Endothelial cell (in vitro differentiated cells): ENCODE measurements at regions not wholly inside any gene's neighbourhood (a gene's known extent, or its start where the extent isn't known, plus 50 kb on each side); places are given as distances from the start of the nearest gene placed in this dataset.

ENCODE experiments used
- DNase-seq: peaks from one replicate; pipeline ENCODE4 v3.0.0; 2021; ENCODE audit warnings: low spot score
- H3K27ac Mint-ChIP-seq: one replicate; pipeline ENCODE4 v1.8.0; 2021; ENCODE audit warnings: mixed read lengths, inconsistent platforms; ENCODE audit not compliant: unreplicated experiment
- H3K27me3 Mint-ChIP-seq: one replicate; pipeline ENCODE4 v1.8.0; 2021; ENCODE audit warnings: mild to moderate bottlenecking, moderate library complexity, mixed read lengths, inconsistent platforms; ENCODE audit not compliant: unreplicated experiment
- H3K36me3 Mint-ChIP-seq: one replicate; pipeline ENCODE4 v1.8.0; 2021; ENCODE audit warnings: mild to moderate bottlenecking, low read depth, mixed read lengths, inconsistent platforms; ENCODE audit not compliant: unreplicated experiment
- H3K4me1 Mint-ChIP-seq: one replicate; pipeline ENCODE4 v1.8.0; 2021; ENCODE audit warnings: mild to moderate bottlenecking, mixed read lengths, inconsistent platforms; ENCODE audit not compliant: unreplicated experiment
- H3K4me3 Mint-ChIP-seq: one replicate; pipeline ENCODE4 v1.8.0; 2021; ENCODE audit warnings: mild to moderate bottlenecking, mixed read lengths, inconsistent platforms; ENCODE audit not compliant: unreplicated experiment
- H3K9me3 Mint-ChIP-seq: one replicate; pipeline ENCODE4 v1.8.0; 2021; ENCODE audit warnings: mixed read lengths, inconsistent platforms; ENCODE audit not compliant: unreplicated experiment
- TF ChIP-seq, protein P1 (sequence below): fragments of 200-600 bp; sonication (generic); IDR thresholded peaks from one replicate; pipeline ENCODE4 v1.5.0; 2021; ENCODE audit warnings: antibody characterized with exemption; ENCODE audit not compliant: unreplicated experiment

DNA sequence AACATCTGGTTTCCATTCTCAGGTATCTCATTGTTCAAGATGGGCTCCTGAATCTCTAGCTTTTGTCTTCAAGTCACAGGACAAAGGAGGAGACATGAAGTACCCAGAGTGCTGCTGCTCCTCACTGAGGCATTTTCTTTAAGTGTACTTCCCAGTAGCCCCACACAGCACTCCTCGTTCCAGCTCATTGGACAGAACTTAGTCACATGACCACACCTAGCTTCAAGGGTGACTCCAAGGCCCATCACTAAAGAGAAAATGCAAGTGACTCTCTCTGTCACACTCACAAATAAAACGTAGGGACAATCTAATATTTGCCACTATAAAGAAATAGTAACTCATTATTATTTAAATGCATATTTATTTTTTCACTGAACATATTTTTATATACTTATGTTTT lies 58.3 kb upstream of the NEUROD6 start:
- Mint-ChIP-seq H3K9me3 (no peaks in the 10 kb centered on the region), H3K4me3 (no peak overlapping the region), H3K36me3 (no peaks in the 10 kb centered on the region), H3K27ac (no peak overlapping the region), H3K27me3 (no peaks in the 10 kb centered on the region), H3K4me1 (no peaks in the 10 kb centered on the region)
- TF ChIP-seq, protein P1, sequence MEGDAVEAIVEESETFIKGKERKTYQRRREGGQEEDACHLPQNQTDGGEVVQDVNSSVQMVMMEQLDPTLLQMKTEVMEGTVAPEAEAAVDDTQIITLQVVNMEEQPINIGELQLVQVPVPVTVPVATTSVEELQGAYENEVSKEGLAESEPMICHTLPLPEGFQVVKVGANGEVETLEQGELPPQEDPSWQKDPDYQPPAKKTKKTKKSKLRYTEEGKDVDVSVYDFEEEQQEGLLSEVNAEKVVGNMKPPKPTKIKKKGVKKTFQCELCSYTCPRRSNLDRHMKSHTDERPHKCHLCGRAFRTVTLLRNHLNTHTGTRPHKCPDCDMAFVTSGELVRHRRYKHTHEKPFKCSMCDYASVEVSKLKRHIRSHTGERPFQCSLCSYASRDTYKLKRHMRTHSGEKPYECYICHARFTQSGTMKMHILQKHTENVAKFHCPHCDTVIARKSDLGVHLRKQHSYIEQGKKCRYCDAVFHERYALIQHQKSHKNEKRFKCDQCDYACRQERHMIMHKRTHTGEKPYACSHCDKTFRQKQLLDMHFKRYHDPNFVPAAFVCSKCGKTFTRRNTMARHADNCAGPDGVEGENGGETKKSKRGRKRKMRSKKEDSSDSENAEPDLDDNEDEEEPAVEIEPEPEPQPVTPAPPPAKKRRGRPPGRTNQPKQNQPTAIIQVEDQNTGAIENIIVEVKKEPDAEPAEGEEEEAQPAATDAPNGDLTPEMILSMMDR: no peak
- no peak for DNase-seq

DNA sequence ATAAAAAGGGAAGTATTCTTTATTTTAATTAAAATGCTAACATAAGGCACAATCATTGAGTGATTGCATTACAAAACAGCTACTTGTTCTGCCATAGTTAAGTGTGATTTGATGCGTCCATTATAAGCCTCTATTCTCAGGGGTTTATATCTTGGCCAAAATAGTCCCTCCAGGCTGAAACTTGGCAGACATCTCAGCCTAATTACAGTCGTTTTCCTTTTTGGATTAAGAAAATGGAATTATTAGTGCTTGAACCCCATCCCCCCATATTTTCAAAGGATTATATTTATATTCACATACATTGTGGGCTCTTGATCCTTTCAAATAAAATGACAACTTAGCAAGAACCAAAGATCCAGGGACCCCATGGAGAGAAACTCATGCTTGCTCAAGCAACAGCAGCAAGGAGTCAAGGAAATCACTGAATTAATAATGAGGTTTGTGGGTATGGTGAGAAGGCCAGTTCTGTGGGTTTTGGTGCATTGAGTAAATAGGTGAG lies 66.7 kb upstream of the NEUROD6 start:
- Mint-ChIP-seq H3K9me3 (no peaks in the 10 kb centered on the region), H3K36me3 (no peaks in the 10 kb centered on the region), H3K27me3 (no peaks in the 10 kb centered on the region), H3K27ac (no peak overlapping the region), H3K4me1 (no peaks in the 10 kb centered on the region), H3K4me3 (no peak overlapping the region)
- TF ChIP-seq, protein P1: no peak
- no peak for DNase-seq

DNA sequence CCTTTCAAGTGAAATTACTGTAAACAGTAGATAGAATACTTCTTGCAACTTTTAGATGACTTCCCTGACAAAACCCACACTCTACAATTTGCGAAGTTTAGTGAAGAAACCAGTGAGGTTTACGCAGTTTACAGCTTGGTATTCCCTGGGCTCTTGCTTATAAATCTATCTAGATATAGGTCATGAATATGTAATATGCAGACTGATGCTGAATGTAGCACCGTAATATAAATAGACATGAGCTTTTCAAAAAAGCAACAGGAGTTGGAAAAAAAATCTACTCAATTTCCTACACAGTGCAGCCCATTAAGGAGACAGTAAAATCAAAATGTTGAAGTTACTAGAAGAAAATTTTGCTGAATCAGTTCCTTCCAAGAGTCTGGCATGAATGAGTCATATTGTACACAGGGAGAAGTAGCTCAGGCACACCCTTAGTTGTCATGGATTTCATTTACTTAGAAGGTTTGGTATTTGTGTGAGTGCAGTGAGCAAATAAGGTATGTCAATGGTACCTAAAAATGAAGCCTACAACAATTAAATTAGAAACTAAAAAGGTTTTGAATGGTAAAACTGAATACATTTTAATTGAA lies 67.7 kb upstream of the NEUROD6 start:
- no peak for DNase-seq
- peaks cover 7% of the 10 kb centered on the region for H3K4me1 Mint-ChIP-seq
- no peak overlapping the region for H3K27ac Mint-ChIP-seq
- H3K9me3 Mint-ChIP-seq: no peaks in the 10 kb centered on the region
- peaks cover 1% of the 10 kb centered on the region for H3K27me3 Mint-ChIP-seq
- H3K4me3 Mint-ChIP-seq: no peak overlapping the region
- H3K36me3 Mint-ChIP-seq: no peaks in the 10 kb centered on the region
- TF ChIP-seq, protein P1: no peak

DNA sequence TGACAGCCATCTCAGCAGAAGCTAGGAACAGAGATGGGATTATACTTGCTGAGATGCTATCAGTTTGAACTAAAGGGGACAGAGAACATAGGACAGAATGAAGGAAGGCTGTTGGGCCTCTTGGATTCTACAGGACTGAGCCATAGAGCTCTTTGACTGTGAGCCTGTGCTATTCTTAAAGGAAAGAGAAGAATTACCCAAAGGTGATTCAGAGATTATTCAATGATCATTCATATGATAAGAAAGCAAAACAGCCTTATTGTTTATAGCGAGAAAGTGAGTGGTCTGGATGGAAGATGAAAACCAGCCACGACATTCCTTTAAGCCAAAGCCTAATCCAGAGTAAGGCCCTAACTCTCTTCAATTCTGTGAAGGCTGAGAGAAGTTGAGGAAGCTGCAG lies 69.7 kb upstream of the NEUROD6 start:
- Mint-ChIP-seq H3K4me3 (no peak overlapping the region), H3K27me3 (peaks cover 1% of the 10 kb centered on the region), H3K36me3 (no peaks in the 10 kb centered on the region), H3K4me1 (peaks cover 8% of the 10 kb centered on the region), H3K9me3 (no peaks in the 10 kb centered on the region), H3K27ac (no peak overlapping the region)
- TF ChIP-seq, protein P1: no peak
- DNase-seq: no peak

DNA sequence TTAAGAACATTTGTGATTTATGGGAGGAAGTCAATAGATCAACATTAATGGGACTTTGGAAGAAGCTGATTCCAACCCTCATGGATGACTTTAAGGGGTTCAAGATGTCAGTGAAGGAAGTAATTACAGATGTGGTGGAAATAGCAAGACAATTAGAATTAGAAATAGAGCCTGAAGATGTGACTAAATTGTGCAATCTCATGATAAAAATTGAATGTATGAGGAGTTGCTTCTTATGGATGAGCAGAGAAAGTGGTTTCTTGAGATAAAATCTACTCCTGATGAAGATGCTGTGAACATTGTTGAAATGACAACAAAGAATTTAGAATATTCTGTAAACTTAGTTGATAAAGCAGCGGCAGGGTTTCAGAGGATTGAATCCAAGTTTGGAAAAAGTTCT lies 70.9 kb upstream of the NEUROD6 start:
- Mint-ChIP-seq H3K4me1 (peaks cover 8% of the 10 kb centered on the region), H3K27ac (no peak overlapping the region), H3K27me3 (peaks cover 1% of the 10 kb centered on the region), H3K9me3 (no peaks in the 10 kb centered on the region), H3K4me3 (no peak overlapping the region), H3K36me3 (no peaks in the 10 kb centered on the region)
- DNase-seq: no peak
- TF ChIP-seq, protein P1: no peak
